GM20000 (cell line): ENCODE measurements at regions not wholly inside any gene's neighbourhood (a gene's known extent, or its start where the extent isn't known, plus 50 kb on each side); places are given as distances from the start of the nearest gene placed in this dataset.

Experiments
- DNase-seq: peaks from one replicate; pipeline ENCODE4 v3.0.0; 2012; ENCODE audit warnings: low spot score
- CTCF ChIP-seq: IDR thresholded peaks from 2 replicates; pipeline ENCODE4 v1.5.1; 2012; ENCODE audit warnings: mild to moderate bottlenecking, control low read depth; ENCODE audit errors: extremely low read depth, missing control alignments

- DNase-seq: no peak
- no peak for TF ChIP-seq CTCF
These were observed 479.2 kb downstream of the RIT2 start for GRCh38 chr18:42636309-42636708.

- no peak for DNase-seq
- no peak for TF ChIP-seq CTCF
These were observed 475.3 kb downstream of the RIT2 start for GRCh38 chr18:42640160-42640559.

- DNase-seq: no peak
- TF ChIP-seq CTCF: no peak
These were observed 473.5 kb downstream of the RIT2 start for GRCh38 chr18:42641996-42642395.

- no peak for TF ChIP-seq CTCF
- DNase-seq: no peak
These were observed 470.8 kb downstream of the RIT2 start for GRCh38 chr18:42644729-42645131.

- no peak for DNase-seq
- TF ChIP-seq CTCF: no peak
These were observed 466.0 kb downstream of the RIT2 start for GRCh38 chr18:42649331-42650035.

GRCh38 chr18:42654556-42654955 lies 460.9 kb downstream of the RIT2 start:
- TF ChIP-seq CTCF: no peak
- DNase-seq: no peak

- no peak for TF ChIP-seq CTCF
These were observed 457.9 kb downstream of the RIT2 start for GRCh38 chr18:42657551-42657950.

More at GRCh38 chr18:42657551-42657950, 457.9 kb downstream of the RIT2 start:
- DNase-seq: no peak
